ENCODE measurements at regions not wholly inside any gene's neighbourhood (a gene's known extent, or its start where the extent isn't known, plus 50 kb on each side); places are given as distances from the start of the nearest gene placed in this dataset.

DNA sequence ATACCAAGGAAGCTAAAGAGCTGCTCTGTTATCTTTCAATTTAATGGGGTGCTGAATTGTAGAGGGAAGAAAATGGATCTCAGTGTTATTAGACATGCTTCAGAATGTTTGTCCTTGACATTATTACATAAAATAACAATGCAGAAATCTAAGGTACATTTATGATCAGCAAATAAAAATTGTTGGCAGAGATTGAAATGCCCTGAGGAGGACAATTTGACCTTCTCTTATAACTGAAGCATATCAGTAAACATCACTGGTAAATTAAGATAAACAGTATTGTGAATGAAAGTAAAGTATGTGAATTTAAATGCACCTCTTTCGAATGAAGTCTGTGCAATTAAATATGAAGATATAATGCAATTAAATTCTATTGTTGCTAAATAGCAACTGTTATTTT is 1362.1 kb upstream of the ATXN8OS start:
- intact Hi-C loops (cut with micrococcal nuclease), result loop anchor here (10.0 kb wide), 2 partner anchors 149 to 179 kb away; no protein-coding TSS in a partner anchor
- no TSS peak for BruUV-seq (replicated peaks)
- H3K9me3 ChIP-seq (ENCODE audit: low read length), result no peaks in the 10 kb centered on the region
- H3K79me2 ChIP-seq (ENCODE audit: low read length), result no peaks in the 10 kb centered on the region
- H3K27ac ChIP-seq (ENCODE audit: low read length), result no peak overlapping the region
- TF ChIP-seq, protein P1, sequence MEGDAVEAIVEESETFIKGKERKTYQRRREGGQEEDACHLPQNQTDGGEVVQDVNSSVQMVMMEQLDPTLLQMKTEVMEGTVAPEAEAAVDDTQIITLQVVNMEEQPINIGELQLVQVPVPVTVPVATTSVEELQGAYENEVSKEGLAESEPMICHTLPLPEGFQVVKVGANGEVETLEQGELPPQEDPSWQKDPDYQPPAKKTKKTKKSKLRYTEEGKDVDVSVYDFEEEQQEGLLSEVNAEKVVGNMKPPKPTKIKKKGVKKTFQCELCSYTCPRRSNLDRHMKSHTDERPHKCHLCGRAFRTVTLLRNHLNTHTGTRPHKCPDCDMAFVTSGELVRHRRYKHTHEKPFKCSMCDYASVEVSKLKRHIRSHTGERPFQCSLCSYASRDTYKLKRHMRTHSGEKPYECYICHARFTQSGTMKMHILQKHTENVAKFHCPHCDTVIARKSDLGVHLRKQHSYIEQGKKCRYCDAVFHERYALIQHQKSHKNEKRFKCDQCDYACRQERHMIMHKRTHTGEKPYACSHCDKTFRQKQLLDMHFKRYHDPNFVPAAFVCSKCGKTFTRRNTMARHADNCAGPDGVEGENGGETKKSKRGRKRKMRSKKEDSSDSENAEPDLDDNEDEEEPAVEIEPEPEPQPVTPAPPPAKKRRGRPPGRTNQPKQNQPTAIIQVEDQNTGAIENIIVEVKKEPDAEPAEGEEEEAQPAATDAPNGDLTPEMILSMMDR (conservative IDR thresholded peaks at IDR 0.05; ENCODE audit: low read depth, low read length), result no peak
- TF ChIP-seq EZH2phosphoT487 (IDR thresholded peaks at IDR 0.05; ENCODE audit: borderline replicate concordance, low read length) (no peak), EZH2 (IDR thresholded peaks at IDR 0.05; ENCODE audit: low read length, unreplicated experiment) (no peak)
- no peaks in the 10 kb centered on the region for H4K20me1 ChIP-seq (ENCODE audit: low read length)
- POLR2A ChIA-PET (ENCODE audit: unreplicated experiment), result no interaction called here
- DNase-seq (peak; percentile 2), ATAC-seq (no peak; the same call in none of the 2 replicates)
- H3K27me3 ChIP-seq (ENCODE audit: low read length), result no peaks in the 10 kb centered on the region
- H3K9me2 ChIP-seq (replicated peaks; ENCODE audit: low read length), result no peaks in the 10 kb centered on the region
- CTCF ChIA-PET, result no interaction called here
- H3K4me3 ChIP-seq (ENCODE audit: low read length), result no peak overlapping the region
- no peaks in the 10 kb centered on the region for H3F3A ChIP-seq (ENCODE audit: low read length, unreplicated experiment)
- no peaks in the 10 kb centered on the region for H3K36me3 ChIP-seq (ENCODE audit: low read depth, low read length)
- no peak overlapping the region for H3K4me2 ChIP-seq (ENCODE audit: low read length)
- H3K4me1 ChIP-seq (ENCODE audit: insufficient read depth, low read length), result peaks cover 31% of the 10 kb centered on the region
- H3K9ac ChIP-seq (ENCODE audit: low read length), result no peak overlapping the region
- H2AFZ ChIP-seq (ENCODE audit: low read length), result no peak overlapping the region

DNA sequence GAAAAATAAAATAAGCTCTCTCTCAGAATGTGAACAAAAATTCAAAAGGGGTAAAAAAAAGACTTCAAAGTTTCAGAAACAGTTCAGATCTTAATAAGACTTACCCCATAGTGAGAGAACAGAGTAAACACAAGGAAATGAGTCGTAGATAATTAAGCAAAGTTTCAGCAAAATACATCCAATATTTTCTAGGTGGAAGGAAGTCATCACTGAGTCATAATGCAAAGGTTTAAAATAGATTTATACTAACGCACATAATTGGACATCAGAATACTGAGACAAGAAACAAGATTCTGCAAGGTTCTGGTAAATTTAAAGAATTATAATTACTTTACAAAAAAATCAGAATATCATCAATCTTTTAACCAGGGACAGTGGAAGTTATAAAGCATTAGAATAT is 1370.7 kb upstream of the ATXN8OS start:
- ATAC-seq (peak; percentile 76), DNase-seq (peak; percentile 31)
- intact Hi-C loops (cut with micrococcal nuclease), result no loop called here
- Histone ChIP-seq H3F3A (ENCODE audit: low read length, unreplicated experiment) (no peaks in the 10 kb centered on the region), H3K9me3 (ENCODE audit: low read length) (no peaks in the 10 kb centered on the region), H3K4me1 (ENCODE audit: insufficient read depth, low read length) (peaks cover 9% of the 10 kb centered on the region), H3K36me3 (ENCODE audit: low read depth, low read length) (no peaks in the 10 kb centered on the region), H2AFZ (ENCODE audit: low read length) (no peak overlapping the region), H3K79me2 (ENCODE audit: low read length) (no peaks in the 10 kb centered on the region), H3K9me2 (replicated peaks; ENCODE audit: low read length) (no peaks in the 10 kb centered on the region), H3K27me3 (ENCODE audit: low read length) (no peaks in the 10 kb centered on the region), H3K4me3 (ENCODE audit: low read length) (no peak overlapping the region), H3K27ac (ENCODE audit: low read length) (peak overlapping the region; percentile 37), H3K4me2 (ENCODE audit: low read length) (peak overlapping the region; percentile 51; the same call in 1 of the 2 replicates), H4K20me1 (ENCODE audit: low read length) (no peaks in the 10 kb centered on the region), H3K9ac (ENCODE audit: low read length) (no peak overlapping the region)
- ChIA-PET CTCF (no interaction called here), POLR2A (ENCODE audit: unreplicated experiment) (no interaction called here)
- TF ChIP-seq, protein P1 (conservative IDR thresholded peaks at IDR 0.05; ENCODE audit: low read depth, low read length), result no peak
- no peak for TF ChIP-seq EZH2phosphoT487 (IDR thresholded peaks at IDR 0.05; ENCODE audit: borderline replicate concordance, low read length)
- no peak for TF ChIP-seq EZH2 (IDR thresholded peaks at IDR 0.05; ENCODE audit: low read length, unreplicated experiment)
- no TSS peak for BruUV-seq (replicated peaks)

DNA sequence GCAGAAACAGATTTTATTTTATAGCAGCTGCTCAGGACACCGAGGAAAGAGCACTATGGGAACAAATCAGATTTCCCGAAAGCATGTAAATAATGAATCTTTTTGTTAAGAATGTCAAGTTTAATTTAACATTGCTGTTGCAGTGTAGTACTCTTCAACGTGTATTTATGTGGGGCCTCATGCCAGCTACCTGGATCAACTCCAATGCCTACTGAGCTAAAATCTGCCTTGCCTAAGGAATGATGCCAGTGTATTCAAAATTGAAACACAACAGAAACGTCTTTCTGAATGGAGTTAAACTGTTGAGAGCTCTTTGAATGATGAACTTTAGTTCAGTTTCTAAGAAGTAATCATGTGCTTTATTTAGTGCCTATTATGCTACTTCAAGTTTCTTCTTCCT is 1379.8 kb upstream of the ATXN8OS start:
- intact Hi-C loops (cut with micrococcal nuclease), result no loop called here
- BruUV-seq (replicated peaks), result no TSS peak
- Histone ChIP-seq H3K4me2 (ENCODE audit: low read length) (no peak overlapping the region), H3K27me3 (ENCODE audit: low read length) (no peaks in the 10 kb centered on the region), H3K36me3 (ENCODE audit: low read depth, low read length) (no peaks in the 10 kb centered on the region), H3F3A (ENCODE audit: low read length, unreplicated experiment) (no peaks in the 10 kb centered on the region), H3K4me1 (ENCODE audit: insufficient read depth, low read length) (no peaks in the 10 kb centered on the region; the same call in 1 of the 2 replicates), H4K20me1 (ENCODE audit: low read length) (no peaks in the 10 kb centered on the region), H3K79me2 (ENCODE audit: low read length) (no peaks in the 10 kb centered on the region), H3K9me3 (ENCODE audit: low read length) (no peaks in the 10 kb centered on the region), H3K9me2 (replicated peaks; ENCODE audit: low read length) (no peaks in the 10 kb centered on the region), H2AFZ (ENCODE audit: low read length) (no peak overlapping the region), H3K4me3 (ENCODE audit: low read length) (no peak overlapping the region), H3K27ac (ENCODE audit: low read length) (no peak overlapping the region), H3K9ac (ENCODE audit: low read length) (no peak overlapping the region)
- CTCF ChIA-PET, result no interaction called here
- POLR2A ChIA-PET (ENCODE audit: unreplicated experiment), result no interaction called here
- ATAC-seq (no peak), DNase-seq (no peak)
- TF ChIP-seq EZH2phosphoT487 (IDR thresholded peaks at IDR 0.05; ENCODE audit: borderline replicate concordance, low read length) (no peak), EZH2 (IDR thresholded peaks at IDR 0.05; ENCODE audit: low read length, unreplicated experiment) (no peak)
- TF ChIP-seq, protein P1 (conservative IDR thresholded peaks at IDR 0.05; ENCODE audit: low read depth, low read length), result no peak

Data from PC-3 (cell line).